NCI-H1436 treated with DMSO at 0.1 percent for 48 hours (cell line): ENCODE measurements at regions not wholly inside any gene's neighbourhood (a gene's known extent, or its start where the extent isn't known, plus 50 kb on each side); places are given as distances from the start of the nearest gene placed in this dataset.

Experiments used
- DNase-seq: peaks from one replicate; lab custom pipeline; 2025; lab: John Stamatoyannopoulos, UW

DNA sequence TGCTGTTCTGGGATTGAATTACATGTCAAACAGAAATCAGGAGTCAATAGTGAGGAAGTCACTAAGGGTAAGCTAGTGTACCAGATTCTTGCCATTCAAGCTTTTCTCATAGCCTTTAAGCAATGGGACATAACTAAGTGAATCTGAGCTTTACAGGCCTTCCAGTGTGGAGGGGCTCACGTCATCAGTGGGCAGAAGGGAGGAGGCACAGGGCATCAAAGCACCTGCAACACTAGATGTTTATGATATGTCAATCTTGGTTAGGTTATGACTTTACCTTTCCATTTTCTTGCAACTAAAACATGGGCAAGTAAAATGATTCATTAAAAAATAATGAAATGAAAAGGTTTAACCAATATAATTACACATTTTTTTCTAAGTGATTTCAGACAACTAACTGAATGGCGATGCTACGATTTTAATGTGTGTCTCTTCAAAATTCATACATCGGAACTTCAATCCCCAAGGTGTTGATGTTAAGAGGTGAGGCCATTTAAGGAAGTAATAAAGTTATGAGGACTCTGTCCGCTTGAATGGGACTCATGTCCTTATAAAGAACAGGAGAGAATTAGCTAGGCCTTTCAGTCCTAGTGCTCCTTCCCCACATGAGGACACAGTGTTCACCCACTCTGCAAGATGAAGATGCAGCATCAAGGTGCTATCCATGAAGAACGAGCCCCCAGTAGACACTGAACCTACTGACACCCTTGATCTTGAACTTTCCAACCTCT, 1169.2 kb upstream of the NXPH2 start:
- DNase-seq, result no peak

DNA sequence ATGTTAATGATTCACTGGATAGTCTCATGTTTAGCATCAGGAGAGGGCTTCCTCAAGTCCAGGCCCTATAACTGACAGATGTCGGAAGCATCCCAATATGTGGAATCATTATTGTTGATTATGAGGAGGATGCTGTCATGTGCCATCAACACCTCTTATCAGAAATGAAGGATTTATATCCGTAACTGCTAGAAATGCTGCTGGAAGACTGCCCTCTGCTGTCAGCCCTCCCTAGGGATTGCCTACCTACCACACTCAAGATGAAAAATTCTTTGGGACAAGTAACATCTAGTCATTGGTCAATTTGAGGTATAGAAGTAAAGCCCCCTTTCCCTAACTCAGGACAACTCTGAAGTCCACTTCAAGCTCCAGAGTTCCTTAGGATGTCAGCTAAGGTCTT, 1166.5 kb upstream of the NXPH2 start:
- DNase-seq, result no peak

DNA sequence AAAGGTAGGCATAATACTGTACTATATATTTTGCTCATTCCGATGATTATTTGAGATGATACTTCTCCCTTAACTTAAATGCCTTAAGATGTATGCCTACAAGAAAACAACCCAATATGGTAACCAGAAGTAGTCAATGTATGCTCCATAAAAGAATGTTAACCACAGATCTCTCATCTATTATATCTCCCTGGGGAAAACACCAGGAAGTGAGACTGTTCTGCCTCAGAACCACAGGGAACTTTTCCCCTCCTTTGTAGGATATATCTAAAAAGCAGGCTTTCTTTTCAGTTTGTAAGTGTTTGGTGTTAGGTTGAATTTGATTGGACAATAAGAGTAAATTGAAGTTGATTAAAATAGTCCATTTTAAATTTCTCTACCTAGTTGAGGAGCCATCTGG, 1160.5 kb upstream of the NXPH2 start:
- DNase-seq, result no peak

DNA sequence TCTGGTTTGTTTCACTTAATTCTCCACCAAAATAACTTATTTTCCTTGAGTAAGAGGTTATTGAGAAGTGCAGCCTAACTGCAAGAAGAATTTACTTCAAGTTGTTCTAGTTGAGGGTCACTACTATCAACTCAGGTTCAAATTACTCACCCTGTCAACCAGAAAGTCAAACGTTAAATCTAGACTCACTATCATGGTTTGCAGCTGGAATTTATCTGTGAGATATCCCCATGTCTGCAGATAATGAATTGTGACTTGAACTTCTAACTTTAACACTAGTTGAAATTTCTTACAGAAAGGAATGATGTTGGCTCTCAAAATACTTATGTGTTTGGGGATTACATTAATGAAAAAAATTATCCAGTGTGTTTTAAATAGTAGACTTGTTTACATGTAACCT, 1145.7 kb upstream of the NXPH2 start:
- DNase-seq, result no peak

DNA sequence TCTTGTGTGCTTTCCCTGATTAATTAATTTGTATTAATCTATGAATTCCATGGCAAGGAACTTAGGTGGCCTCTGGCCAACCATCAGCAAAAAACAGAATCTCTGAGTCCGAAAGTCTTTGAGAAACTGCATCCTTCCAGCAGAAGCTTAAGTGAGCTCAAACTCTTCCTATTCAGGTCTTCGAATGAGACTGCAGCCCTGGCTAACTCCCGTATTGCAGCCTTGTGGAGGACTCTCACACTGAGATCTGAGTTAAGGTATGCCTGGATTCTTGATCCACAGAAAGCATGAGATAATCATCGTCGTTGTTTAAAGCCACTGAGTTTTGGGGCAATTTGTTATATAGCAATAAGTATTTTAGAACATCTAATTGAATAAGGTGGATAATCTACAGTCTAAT, 1143.9 kb upstream of the NXPH2 start:
- DNase-seq, result no peak

DNA sequence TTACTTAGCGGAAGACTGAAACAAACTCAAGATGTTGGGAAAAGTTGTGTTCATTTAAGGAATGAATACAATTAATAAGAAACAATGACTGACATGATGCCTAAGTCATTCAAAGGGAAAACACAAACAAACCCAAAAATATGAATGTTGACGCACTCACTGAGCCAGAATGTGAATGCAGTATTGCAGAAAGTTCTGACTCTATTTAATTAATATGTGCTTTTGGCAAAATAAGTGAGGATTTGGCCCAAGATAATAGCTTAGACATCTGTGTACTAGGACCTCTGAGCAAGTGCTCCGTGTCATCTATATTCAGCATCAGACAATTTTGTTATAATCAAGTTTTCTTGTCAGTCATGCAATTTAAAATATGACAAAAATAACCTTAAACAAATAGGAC, 1138.8 kb upstream of the NXPH2 start:
- no peak for DNase-seq

DNA sequence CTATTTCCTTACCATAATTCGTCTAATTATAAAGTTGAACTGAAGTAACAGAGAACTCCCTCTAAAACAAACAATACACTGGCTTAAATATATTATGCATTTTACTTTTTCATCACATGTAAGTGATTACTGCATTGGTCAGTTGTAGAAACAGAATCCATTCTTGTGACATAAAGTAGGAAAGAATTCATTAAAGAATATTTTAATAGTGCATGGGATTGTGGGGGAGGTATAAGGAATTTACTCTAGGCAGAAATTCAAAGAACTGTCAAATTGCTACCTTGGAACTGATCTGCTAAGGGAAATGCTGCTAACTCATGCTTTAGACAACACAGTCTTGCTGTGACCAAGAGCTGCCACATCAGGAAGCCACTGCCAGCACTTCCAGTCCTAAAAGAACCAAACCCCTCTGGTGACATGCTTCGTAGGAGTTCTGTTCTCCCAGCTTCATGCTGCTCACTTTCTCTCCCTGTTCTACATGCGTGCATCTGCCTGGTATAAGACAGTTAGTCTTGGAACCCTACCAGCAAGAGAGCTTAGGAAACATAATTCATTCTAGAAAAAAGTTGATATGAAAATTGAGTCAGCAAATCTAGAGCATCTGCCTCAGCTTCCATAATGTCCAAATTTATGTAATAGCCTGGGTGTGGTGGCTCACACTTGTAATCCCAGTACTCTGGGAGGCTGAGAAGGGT, 1137.6 kb upstream of the NXPH2 start:
- DNase-seq, result no peak

DNA sequence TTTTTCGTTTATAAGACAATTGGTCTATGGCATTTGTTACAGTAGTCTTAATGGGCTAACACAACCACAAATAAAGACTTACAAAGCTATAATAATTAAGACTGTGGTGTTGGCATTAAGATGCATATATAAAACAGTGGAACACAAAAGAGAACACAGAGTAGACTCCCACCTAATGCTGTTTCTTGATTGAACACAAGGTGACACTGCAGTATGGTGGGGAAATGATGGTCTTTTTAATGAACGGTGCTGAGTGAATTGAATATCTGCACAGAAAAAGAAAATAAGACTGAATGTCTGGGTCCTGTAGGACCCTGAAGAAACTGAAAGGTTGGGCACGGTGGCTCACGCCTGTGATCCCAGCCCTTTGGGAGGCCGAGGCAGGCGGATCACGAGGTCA, 1136.6 kb upstream of the NXPH2 start:
- DNase-seq, result no peak

DNA sequence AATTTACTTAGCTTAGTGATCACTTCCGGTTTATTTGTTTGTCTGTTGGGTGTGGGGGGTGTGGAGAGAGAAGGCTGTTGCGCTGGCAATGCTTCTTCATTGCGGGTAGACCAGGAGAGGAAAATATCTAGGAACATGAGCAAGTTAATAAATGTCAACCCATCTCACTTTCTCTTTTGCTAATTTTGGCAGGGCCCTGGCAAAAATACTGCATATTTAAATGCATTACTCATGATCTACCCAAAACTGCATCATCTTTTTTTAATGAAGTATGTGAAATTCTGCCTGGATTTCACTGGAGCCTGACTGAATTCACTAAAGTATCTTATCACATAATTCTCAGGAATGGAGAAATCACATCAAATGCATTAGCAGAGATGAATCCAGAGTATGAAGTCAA, 1131.0 kb upstream of the NXPH2 start:
- DNase-seq, result no peak

DNA sequence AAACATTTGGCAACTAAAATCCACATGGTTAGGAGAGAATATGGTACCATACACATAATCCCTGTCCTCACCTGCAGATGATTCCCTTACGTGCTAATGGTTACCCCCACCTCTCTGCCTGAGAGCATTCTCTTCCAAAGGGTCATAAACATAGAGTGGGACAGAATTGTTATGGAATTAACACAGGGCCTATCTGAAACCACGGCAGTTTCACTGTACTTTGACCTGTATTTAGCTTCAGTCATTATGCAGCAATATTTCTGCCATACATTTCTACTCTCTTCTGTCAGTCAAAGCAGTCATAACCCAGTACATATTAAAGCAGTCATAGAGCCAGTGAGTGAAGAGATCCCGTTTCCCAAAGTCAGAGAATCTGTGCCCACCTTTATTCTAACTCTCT, 1128.9 kb upstream of the NXPH2 start:
- no peak for DNase-seq

DNA sequence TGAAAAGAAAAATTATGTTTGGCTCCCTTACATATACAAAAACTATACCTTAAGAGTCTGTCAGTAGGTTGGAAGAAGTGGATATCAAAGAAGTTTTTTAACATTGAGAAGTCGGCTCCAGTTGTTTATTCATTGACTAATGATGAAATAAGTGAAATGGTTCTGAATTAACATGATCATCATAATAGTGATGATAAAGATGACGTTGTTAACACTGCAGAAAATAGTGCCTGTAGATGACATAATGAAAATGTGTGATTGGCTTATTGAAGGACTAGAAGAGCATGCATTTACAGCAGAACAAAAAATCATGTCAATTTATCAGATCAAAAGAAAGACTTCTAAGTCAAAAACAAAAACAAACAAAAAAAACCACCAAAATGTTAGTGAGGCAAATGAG, 1125.4 kb upstream of the NXPH2 start:
- no peak for DNase-seq

DNA sequence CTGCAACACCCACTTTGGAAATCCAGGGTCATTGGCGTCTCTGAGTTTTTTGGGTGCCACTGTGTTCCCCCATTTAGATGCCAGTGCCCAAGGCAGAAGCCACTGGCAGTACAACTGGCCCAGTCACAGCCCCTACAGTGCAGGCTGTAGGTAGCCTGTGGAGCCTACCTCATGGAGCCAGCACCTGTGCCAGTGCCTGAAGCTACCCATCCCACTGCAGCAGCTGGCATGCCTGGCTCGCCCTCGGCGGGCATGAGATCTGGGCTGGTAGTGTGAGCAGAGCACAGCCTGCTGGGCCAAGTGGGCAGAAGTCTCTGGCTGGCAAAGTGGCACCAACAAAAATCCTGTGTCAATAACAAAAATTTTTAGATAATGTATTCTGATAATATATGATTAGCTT, 1111.4 kb upstream of the NXPH2 start:
- no peak for DNase-seq

DNA sequence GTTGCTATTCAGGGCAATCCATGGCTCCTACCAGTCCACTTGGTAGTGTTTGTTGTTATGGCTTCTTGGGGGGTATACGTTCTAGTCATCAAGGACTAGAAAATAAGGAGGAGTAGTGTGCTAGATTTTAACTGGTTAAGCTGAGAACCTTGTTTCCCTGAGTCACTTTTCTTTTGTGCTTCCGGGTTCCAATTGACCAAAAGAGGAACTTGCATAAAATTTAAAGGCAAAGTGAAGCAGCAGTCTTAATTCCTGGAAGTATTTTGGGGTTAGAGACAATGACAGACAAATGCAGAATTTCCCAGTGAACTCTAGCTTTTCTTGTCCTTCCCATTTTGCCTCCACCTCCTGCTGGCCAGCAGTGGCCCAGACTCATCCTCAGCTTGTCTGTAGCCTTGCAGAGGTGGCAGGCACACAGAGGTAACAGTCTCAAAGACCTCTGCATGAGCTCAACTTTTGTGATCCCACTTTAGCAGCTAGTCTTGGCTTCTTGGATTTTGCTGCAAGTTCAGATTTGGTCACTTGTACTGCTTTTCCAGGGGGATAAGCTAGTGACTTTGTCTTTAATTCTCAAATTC, 1105.8 kb upstream of the NXPH2 start:
- DNase-seq, result no peak

DNA sequence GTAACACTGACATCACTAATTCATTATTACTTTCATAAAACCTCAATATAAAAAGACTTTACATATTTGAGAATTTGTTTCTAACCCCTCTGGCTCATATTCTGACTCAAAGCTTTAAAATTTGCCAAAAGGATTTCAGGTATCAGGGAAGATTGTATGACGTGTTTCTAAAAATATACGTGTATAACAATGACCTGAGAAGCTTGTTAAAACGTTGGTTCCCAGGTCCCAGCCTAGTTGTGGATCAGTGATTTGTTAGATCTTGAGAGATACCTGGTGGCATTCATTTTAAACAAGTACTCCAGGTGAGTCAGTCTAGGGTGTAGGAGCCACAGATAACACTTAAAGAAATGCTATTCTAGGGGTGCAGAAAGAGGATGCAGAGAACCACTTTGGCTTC, 1096.8 kb upstream of the NXPH2 start:
- DNase-seq, result no peak

DNA sequence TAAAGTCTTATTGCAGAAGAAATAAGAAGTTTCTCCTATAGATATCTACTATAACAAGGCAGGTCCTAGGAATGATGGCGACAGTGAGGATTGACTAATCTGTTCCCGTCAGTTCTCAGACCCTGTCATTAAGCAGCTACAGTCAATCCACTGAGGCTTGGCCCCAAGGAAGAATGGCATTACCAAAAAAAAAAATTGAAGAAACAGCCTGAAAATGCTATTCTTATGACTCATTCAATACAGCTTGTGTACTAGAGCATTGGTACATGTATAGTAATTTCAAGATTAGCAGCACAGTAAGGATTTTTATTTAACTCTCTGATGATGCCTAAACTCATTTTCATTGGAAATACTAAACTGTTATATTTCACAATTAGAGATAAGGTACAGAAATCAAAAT, 1096.1 kb upstream of the NXPH2 start:
- no peak for DNase-seq

DNA sequence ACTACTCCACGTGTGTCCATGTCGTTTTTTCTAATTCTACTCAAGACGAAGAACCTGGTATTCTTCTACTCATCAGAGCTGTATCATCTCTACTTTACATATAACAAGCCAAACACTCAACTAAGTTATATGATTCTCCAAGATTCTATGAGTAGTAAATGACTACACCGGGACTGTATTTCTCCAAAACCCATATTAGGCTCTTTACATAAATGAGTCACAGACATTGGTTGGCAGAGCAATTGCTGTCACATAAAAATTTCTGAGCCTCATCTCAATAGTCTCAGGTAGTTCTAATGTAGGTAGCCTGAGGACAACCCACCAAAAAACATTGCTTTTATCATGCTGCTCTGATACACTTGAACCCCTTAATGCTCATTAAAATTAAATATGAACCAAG, 1092.3 kb upstream of the NXPH2 start:
- DNase-seq, result no peak

DNA sequence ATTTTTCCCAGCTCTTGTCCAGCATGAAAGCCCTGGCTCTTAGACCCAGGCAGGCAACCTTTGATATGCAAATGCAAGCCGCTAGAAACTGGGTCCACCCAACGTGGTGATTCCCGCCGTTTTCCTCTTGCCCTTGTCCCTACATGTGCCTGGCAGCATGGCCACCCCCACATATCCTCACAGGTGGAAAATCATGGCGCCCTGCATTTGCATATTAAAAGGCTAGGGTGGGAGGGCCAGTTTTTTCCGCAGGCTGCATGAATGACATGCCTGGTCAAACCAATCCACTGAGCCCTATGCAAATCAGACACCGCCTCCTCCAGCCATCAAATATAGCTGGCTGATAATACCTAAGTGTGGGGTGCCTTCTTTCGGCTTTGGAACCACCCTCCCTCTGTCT, 1091.8 kb upstream of the NXPH2 start:
- DNase-seq, result no peak

DNA sequence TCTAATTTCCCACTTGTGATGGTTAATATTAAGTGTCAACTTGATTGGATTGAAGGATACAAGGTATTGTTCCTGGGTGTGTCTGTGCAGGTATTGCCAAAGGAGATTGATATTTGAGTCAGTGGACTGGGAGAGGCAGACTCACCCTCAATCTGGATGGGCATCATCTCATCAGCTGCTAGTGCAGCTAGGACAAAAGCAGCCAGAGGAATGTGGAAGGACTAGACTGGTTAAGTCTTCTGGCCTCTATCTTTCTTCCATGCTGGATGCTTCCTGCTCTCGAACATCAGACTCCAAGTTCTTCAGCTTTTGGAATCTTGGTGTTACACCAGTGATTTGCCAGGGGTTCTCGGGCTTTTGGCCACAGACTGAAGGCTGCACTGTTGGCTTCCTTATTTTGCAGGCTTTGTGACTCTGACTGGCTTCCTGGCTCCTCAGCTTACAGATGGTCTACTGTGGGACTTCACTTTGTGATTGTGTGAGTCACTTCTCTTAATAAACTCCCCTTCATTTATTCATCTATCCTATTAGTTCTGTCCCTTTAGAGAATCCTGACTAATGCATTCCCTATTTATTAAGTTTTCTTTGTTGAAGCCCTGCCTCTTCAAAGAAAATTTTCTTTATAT, 1087.5 kb upstream of the NXPH2 start:
- DNase-seq, result no peak

DNA sequence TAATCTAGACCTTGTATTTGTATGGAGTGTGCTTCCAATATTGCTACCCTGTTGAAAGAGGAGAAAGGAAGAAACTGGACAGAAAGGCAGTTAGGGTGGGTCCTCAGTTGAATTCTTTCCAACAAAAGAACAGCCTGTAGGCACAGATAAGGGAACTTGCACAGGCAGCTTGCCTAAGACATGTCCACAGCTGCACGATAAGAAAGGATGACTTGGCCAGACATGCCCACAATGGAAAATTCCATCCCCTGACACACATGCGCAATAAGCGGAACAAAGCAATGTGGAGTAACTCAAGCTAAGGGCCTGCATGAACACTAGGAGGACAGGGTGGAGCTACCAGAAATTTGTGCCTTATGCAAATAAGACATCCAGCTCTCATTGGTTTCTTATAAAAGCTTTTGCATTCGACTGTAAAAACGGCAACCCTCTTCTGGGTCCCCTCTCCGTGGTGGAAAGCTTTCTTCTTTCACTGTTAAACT, 1084.7 kb upstream of the NXPH2 start:
- DNase-seq, result no peak

DNA sequence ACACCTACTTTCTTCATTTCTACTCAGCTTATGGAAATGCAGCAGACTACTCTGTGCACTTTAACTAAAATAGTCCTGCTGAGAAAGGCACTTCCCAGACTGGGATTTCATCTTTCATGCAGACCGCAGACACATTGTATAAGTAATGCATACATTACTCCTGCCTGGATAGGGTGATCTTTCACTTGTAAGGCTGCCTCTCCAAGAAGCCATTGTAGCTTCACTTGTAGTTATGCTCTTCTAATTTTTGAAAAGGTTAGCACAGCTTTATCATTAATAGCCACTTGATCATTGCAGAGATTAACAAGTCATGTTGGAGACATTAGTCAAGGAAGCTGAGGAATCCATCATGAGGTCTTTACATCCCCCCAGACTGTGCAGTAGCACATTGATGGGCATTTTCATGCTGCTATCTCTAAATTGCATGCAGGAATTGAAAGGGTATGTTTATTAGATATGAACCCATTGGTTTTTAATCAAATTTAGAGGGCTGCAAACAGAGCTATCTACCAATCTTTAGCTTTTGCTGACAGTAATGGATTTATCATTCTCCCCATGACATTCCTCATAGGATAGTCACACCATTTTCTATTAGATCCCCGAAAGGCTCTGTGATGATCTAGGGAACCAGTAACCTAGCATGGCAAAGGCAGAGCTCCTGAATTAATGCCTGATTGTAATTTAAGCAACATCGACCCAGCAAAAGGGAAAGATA, 1074.7 kb upstream of the NXPH2 start:
- DNase-seq, result no peak

DNA sequence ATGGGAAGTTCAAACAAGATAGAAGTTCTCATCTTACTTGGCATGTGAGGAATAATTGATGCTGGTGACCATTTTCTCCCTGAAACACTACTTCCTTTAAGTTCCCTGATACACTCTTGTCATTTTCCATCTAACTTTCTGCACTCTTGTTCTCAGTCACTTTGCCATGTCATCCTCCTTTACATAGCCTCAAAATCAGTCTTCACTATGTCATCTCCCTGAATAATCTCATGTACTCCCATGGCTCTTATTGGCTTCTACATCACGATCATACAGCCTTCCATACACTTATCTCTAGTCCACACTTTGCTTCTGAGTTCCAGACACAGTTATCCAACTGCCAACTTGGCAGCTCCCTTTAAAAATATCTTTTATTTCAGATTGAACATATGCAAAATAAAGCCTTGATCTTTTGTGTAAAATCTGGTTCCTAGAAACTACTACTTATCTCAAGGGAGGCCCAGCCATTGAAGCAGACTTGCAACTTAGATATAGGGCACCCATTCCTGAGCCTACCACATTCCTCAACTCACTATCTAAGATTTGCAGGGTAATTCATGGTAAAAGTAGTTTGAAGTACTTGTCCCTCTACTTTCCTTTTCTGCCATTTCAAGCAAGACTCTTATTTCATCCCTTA, 1070.2 kb upstream of the NXPH2 start:
- no peak for DNase-seq

DNA sequence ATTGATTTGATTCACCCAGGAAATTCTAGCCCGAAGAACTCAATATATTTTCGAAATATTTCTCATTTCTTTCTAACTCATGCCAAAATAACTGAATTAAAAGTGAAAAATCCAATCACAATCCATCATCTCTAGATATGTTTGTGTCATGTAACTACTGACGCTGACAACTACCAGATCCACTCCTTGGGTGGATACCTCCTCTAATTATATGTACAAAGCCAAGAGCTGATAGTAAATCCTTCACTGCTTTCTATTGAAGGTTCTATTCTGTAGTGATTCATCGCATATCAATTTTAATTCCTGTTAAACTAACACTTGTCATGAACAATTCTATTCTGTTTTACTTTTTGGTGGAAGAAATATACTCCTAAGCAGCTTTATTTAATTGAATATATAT, 1056.6 kb upstream of the NXPH2 start:
- DNase-seq, result no peak
